T1000 (cell line): ENCODE measurements at regions not wholly inside any gene's neighbourhood (a gene's known extent, or its start where the extent isn't known, plus 50 kb on each side); places are given as distances from the start of the nearest gene placed in this dataset.
"Not testable (repeated sequence)": the region's sequence is repeated elsewhere in the genome, so short reads cannot be mapped to it uniquely, and the experiment has no call there.

Experiments used
- DNase-seq: peaks from one replicate; lab custom pipeline; 2025; ENCODE audit warnings: mixed read lengths; lab: John Stamatoyannopoulos, UW

DNA sequence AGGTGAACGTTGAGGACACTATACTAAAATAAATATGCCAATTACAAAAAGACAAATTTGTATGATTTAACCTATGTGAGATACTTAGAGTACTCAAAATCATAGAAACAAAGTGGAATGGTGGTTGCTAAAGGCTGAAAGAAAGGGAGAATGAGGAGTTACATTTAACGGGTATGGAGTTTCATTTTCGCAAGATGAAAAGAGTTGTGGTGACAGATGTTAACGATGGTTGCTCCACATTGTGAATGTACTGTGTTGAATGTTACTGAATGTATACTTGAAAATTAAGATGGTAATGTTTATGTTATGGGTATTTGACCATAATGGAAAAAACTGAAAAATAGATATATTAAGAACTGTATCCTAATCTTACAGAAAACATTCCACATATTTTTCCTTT lies 51.3 kb upstream of the MOCS2 start:
- DNase-seq: no peak

DNA sequence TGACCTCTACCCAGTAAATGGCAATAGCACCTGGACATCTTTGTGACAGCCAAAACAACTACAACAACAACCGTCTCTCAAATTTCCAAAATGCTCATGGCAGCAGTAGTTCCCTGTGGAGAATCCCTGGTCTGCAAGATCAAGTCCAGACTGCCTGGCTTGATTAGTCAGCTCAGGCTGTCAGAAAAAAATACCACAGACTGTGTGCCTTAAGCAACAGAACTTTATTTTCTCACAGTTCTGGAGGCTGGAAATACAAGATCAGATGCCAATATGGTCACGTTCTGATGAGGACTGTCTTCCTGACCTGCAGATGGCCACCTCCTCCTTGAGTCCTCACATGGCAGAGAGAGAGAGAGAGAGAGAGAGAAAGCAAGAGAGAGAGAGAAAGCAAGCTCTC lies 52.3 kb upstream of the MOCS2 start:
- no peak for DNase-seq

DNA sequence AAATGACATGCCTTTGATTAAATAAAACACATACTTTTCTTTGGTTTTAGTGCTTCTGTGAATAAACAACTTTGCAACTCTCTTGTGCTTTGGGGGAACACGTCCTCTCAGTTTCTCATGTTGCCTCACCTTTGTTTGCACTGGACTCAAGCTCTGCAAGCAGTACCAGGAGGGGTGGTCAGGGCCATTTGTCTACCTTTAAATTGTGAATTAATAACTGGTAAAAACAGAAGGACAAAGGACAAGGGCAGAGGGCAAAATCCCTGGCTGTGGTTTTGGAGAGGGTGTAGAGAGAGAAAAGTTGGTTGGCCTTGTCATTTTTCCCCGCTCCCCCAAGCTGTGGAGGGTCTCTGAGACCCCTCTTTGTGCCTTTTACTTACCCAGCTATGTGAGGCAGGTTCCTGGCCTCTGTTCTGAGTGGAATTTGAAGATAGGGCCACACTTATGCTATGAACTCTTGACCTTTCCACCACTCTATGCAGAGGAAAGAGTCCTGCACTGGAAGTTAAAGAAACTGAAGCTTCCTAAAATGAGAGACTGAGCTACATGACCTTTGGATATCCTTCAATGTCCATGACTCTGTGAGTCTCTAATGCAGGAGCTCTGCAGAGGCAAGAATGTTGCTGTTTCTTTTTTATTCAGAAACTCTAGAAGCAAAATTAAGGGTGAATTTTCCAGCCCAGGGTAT lies 55.1 kb upstream of the MOCS2 start:
- no peak for DNase-seq

GRCh38 chr5:53165431-53166182 lies 56.0 kb upstream of the MOCS2 start:
- no peak for DNase-seq

GRCh38 chr5:53166183-53166495 lies 56.6 kb upstream of the MOCS2 start:
- DNase-seq: no peak

GRCh38 chr5:53167836-53168235 lies 58.3 kb upstream of the MOCS2 start:
- DNase-seq: no peak

DNA sequence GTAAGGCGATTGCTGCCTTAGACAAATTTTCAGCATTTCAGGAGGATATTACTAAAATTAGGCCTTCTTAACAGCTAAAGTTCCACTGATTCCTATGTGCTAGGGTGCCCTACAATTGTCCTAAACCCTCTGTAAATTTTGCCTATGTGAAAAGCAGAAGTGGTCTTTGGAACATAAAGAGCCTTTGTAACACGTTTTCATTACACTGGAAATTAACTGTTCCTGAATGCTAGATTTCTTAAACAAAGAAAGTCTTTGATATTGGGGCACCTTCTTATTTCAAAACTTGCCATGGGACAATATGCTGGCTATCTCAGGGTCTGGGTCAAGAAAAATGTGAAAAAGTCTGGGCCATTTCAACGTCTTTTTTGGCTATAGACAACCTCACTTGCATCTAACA lies 60.4 kb upstream of the MOCS2 start:
- DNase-seq: no peak

- peak; percentile 2 for DNase-seq
Measured at GRCh38 chr5:53170746-53171349, 61.3 kb upstream of the MOCS2 start.

- not testable (repeated sequence) for DNase-seq
Measured at GRCh38 chr5:53172073-53172472, 62.5 kb upstream of the MOCS2 start.

DNA sequence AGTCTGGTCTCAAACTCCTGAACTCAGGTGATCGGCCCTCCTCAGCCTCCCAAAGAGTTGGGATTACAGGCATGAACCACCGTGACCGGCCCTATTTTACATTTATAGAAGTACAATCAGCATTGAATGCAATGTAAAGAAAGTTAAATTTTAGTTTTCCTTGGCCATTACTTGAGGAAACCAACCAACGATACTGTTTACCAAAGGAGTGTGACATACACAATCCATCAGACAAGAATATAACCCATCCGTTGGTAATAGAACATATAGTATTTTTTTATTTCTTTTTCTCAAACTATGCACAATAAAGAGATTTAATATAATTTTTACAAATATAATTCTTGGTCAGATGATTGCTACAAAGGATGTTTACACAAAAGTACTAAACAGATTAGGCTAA lies 63.1 kb upstream of the MOCS2 start:
- no peak for DNase-seq

DNA sequence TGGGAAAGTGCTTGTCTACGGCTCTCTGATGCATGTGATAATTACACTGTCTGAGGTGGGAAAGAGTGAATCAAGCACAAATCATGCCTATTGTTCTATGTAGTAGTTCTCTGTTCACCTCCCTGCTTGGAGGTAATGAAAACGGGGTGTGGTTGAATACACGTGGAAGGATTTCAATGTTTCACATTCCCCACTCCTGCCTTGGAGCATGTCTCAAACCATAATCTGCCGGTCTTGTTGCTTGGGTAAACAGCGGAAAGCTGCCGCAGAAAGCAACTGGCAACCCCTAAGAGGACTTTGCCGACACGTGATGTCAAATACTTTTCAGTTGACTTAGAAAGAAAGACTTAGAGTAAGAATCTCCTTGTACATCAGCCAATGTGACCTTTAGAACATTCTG lies 63.5 kb upstream of the MOCS2 start:
- DNase-seq: no peak

DNA sequence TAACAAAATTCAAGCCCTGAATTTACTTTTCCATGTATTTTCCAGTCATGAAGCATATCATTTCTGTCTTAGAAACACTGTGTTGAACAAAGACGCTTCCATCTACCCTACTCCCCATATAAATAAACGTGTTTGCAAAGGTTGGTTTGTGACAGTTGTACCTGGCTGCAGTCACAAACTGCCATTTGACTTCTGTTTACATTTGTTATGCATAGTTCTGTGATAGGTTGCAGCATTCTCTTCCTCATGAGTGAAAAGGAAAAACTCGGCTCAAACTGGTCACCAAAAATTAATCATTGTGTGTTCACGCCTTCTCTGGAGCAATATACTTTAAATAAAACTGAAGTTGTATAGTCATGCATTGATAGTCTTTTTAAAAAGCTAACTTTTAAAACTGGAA lies 69.3 kb upstream of the MOCS2 start:
- DNase-seq: no peak

GRCh38 chr5:53179691-53180090 lies 70.1 kb upstream of the MOCS2 start:
- no peak for DNase-seq

DNA sequence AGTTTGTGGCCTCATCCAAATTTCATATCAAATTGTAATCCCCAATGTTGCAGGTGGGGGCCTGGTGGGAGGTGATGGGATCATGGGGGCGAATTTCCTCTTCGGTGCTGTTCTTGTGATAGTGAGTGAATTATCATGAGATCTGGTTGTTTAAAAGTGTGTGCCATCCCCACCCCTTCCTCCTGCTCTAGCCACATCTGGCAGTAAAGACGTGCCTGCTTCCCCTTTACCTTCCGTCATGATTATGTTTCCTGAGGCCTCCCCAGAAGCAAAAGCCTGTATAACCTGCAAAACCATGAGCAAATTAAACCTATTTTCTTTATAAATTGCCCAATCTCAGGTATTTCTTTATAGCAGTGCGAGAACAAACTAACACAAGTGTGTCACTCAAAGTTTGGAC lies 71.0 kb upstream of the MOCS2 start:
- DNase-seq: no peak

GRCh38 chr5:53180991-53181390 lies 71.4 kb upstream of the MOCS2 start:
- no peak for DNase-seq

GRCh38 chr5:53183880-53184279 lies 74.3 kb upstream of the MOCS2 start:
- DNase-seq: no peak

DNA sequence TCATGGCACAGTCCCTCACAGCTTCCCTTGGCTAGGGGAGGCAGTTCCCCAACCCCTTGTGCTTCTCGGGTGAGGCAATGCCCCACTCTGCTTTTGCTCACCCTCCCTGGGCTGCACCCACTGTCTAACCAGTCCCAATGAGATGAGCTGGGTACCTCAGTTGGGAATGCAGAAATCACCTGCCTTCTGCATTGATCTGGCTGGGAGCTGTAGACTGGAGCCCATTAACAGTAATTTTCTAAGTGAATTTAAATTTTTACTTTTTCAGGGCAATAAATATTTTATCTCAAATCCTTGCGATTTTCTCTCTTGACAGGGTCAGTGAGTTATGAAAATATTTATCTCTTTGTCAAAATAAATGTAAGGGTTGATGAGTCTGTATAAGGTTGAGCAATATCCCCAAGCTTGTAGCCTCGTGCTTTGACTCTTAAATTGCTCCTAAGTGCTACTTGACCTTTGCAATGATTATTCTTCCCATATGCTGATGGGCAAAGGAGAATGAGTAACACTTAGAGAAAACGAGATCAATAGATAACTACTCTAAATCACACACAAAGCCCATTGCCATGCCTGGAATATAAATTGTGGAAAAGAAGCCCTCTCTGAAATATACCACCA lies 82.1 kb upstream of the MOCS2 start:
- DNase-seq: no peak

DNA sequence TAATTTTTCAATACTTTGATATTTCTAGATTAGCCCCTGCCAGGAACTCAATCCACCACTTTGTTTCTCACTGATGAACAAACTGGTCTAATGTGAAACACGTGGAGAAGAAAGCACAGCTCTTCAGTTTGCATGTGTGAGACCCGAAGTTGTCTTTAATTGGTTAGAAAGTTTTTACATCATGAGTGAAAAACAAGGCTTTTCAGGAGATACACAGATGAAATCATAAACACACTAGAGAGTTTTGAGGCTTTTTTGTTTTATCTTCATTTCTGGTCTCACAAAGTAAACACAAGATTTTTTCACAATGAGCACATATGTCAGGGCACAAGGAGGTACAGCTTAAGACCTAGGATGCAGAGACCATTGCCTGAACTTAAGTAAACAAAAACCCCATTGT lies 84.5 kb upstream of the MOCS2 start:
- DNase-seq: no peak

GRCh38 chr5:53199882-53200281 lies 90.3 kb upstream of the MOCS2 start:
- no peak for DNase-seq

GRCh38 chr5:53200306-53200705 lies 90.7 kb upstream of the MOCS2 start:
- DNase-seq: no peak

GRCh38 chr5:53201746-53202145 lies 92.2 kb upstream of the MOCS2 start:
- no peak for DNase-seq

GRCh38 chr5:53206562-53206961 lies 97.0 kb upstream of the MOCS2 start:
- DNase-seq: no peak

- DNase-seq: peak; percentile 42
Measured at GRCh38 chr5:53211799-53212198, 102.2 kb upstream of the MOCS2 start.
